ENCODE measurements at regions not wholly inside any gene's neighbourhood (a gene's known extent, or its start where the extent isn't known, plus 50 kb on each side); places are given as distances from the start of the nearest gene placed in this dataset.

DNA sequence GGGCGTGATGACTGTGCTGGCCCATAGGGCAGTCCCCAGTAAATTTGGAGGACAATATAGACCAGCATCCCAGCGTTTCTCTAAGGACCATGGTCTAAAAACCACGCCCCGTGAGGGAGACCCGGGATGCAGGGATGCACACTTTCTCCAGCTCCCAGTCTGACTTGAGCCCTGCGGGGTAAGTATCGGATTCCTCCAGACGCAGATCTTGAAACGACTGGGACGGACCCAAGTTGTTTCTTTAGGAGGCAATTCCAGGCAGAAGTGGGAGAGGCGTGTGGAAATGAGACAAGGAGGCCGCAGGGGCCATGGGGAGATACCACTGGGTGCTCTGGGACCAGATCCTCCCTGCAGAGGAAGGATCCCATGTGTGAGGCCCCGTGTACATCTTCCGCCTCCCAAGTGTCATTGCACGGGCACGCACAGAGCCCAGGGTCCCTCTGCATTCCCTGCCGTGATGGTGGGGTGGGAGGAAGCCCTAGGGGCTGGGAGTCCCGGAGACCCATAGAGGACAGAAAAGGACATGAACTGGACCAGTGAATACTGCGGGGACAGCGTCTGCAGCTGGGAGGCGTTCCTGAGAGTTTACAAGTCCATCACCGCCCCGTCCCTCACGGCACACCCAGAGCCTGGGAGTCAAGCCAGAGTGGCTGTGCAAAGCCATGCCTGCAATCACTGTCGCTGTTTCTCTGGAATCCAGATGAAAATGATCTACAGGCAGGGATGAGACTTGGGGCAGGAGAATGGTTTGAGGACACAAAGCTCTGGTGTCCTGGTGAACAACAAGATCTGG, 522.9 kb downstream of the CDH26 start:
- CTCF ChIA-PET: interaction anchor here (0.8 kb wide), 1 partner anchor 782 kb away, joined by 3 read pairs; no protein-coding TSS in a partner anchor
- DNase-seq (ENCODE audit: low read depth in 1 of 2, low spot score in 1 of 2): no peak
- Histone ChIP-seq H3K9me3 (no peaks in the 10 kb centered on the region), H3K4me1 (no peaks in the 10 kb centered on the region), H3K4me2 (no peak overlapping the region), H3K27ac (no peak overlapping the region), H3K4me3 (no peak overlapping the region)
- no peak for FAIRE-seq
- TF ChIP-seq, protein P1, sequence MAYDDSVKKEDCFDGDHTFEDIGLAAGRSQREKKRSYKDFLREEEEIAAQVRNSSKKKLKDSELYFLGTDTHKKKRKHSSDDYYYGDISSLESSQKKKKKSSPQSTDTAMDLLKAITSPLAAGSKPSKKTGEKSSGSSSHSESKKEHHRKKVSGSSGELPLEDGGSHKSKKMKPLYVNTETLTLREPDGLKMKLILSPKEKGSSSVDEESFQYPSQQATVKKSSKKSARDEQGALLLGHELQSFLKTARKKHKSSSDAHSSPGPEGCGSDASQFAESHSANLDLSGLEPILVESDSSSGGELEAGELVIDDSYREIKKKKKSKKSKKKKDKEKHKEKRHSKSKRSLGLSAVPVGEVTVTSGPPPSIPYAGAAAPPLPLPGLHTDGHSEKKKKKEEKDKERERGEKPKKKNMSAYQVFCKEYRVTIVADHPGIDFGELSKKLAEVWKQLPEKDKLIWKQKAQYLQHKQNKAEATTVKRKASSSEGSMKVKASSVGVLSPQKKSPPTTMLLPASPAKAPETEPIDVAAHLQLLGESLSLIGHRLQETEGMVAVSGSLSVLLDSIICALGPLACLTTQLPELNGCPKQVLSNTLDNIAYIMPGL (CRISPR knock-in tag; IDR thresholded peaks at IDR 0.05; ENCODE audit: borderline replicate concordance): no peak
- TF ChIP-seq TP53 (CRISPR knock-in tag; IDR thresholded peaks at IDR 0.05) (no peak), NPAS2 (CRISPR knock-in tag; IDR thresholded peaks at IDR 0.05; ENCODE audit: borderline replicate concordance) (no peak), HOXA7 (CRISPR knock-in tag; IDR thresholded peaks at IDR 0.05) (no peak)
- TF ChIP-seq, protein P2, sequence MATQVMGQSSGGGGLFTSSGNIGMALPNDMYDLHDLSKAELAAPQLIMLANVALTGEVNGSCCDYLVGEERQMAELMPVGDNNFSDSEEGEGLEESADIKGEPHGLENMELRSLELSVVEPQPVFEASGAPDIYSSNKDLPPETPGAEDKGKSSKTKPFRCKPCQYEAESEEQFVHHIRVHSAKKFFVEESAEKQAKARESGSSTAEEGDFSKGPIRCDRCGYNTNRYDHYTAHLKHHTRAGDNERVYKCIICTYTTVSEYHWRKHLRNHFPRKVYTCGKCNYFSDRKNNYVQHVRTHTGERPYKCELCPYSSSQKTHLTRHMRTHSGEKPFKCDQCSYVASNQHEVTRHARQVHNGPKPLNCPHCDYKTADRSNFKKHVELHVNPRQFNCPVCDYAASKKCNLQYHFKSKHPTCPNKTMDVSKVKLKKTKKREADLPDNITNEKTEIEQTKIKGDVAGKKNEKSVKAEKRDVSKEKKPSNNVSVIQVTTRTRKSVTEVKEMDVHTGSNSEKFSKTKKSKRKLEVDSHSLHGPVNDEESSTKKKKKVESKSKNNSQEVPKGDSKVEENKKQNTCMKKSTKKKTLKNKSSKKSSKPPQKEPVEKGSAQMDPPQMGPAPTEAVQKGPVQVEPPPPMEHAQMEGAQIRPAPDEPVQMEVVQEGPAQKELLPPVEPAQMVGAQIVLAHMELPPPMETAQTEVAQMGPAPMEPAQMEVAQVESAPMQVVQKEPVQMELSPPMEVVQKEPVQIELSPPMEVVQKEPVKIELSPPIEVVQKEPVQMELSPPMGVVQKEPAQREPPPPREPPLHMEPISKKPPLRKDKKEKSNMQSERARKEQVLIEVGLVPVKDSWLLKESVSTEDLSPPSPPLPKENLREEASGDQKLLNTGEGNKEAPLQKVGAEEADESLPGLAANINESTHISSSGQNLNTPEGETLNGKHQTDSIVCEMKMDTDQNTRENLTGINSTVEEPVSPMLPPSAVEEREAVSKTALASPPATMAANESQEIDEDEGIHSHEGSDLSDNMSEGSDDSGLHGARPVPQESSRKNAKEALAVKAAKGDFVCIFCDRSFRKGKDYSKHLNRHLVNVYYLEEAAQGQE (IDR thresholded peaks at IDR 0.05): no peak
- TF ChIP-seq, protein P3, sequence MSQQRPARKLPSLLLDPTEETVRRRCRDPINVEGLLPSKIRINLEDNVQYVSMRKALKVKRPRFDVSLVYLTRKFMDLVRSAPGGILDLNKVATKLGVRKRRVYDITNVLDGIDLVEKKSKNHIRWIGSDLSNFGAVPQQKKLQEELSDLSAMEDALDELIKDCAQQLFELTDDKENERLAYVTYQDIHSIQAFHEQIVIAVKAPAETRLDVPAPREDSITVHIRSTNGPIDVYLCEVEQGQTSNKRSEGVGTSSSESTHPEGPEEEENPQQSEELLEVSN (IDR thresholded peaks at IDR 0.05; ENCODE audit: borderline replicate concordance, low read depth): no peak
- ATAC-seq: no peak
- POLR2A ChIA-PET: no interaction called here
- WGBS (ENCODE audit: missing lambda C conversion rate): 35% methylated on average over 25 of the region's 25 CpGs

DNA sequence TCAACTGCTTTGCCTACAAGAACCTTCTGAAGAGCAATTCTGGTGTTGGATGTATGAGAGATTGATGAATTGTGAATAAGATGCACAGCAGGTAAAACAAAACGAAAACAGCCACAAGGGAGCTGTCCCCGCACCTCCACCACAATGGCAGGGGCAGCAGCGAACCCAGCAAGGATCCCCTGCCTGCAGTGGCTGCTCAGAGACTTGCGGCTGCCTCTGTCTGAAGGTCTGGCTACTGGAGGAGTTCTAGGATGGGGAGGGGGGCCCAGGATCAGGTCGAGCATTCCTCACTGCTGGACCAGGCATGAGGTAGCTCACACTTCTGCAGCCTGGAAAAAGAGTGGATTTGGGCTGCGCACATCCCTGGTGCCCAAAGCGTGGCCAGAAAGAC, 523.5 kb downstream of the CDH26 start:
- DNase-seq (ENCODE audit: low read depth in 1 of 2, low spot score in 1 of 2) (no peak), FAIRE-seq (no peak), ATAC-seq (no peak)
- Histone ChIP-seq H3K4me1 (no peaks in the 10 kb centered on the region), H3K4me3 (no peak overlapping the region), H3K27ac (no peak overlapping the region), H3K4me2 (no peak overlapping the region), H3K9me3 (no peaks in the 10 kb centered on the region)
- WGBS (ENCODE audit: missing lambda C conversion rate): 24% methylated on average over 6 of the region's 7 CpGs
- POLR2A ChIA-PET: no interaction called here
- CTCF ChIA-PET: interaction anchor here (0.8 kb wide), 1 partner anchor 781 kb away, joined by 3 read pairs; no protein-coding TSS in a partner anchor
- TF ChIP-seq RFX5 (IDR thresholded peaks at IDR 0.05) (no peak), CEBPB (IDR thresholded peaks at IDR 0.05) (no peak), GATA3 (IDR thresholded peaks at IDR 0.05; ENCODE audit: borderline replicate concordance) (no peak), KDM5A (IDR thresholded peaks at IDR 0.05) (no peak), RAD21 (conservative IDR thresholded peaks at IDR 0.05 in 1 of 2, IDR thresholded peaks at IDR 0.05 in 1 of 2) (no peak), MAFK (IDR thresholded peaks at IDR 0.05; ENCODE audit: partially characterized antibody) (no peak), ZSCAN20 (CRISPR knock-in tag; IDR thresholded peaks at IDR 0.05) (no peak), FOSL2 (IDR thresholded peaks at IDR 0.05) (no peak), FOSL2 (CRISPR knock-in tag; IDR thresholded peaks at IDR 0.05) (no peak), MAZ (IDR thresholded peaks at IDR 0.05; ENCODE audit: borderline replicate concordance, low read depth, low read length) (no peak), POLR2AphosphoS2 (conservative IDR thresholded peaks at IDR 0.05; ENCODE audit: low read length) (no peak), EP300 (IDR thresholded peaks at IDR 0.05) (no peak), ESRRA (IDR thresholded peaks at IDR 0.05; ENCODE audit: borderline replicate concordance, low read length) (no peak), HOXB13 (CRISPR knock-in tag; IDR thresholded peaks at IDR 0.05; ENCODE audit: low read depth) (no peak)
- TF ChIP-seq, protein P4, sequence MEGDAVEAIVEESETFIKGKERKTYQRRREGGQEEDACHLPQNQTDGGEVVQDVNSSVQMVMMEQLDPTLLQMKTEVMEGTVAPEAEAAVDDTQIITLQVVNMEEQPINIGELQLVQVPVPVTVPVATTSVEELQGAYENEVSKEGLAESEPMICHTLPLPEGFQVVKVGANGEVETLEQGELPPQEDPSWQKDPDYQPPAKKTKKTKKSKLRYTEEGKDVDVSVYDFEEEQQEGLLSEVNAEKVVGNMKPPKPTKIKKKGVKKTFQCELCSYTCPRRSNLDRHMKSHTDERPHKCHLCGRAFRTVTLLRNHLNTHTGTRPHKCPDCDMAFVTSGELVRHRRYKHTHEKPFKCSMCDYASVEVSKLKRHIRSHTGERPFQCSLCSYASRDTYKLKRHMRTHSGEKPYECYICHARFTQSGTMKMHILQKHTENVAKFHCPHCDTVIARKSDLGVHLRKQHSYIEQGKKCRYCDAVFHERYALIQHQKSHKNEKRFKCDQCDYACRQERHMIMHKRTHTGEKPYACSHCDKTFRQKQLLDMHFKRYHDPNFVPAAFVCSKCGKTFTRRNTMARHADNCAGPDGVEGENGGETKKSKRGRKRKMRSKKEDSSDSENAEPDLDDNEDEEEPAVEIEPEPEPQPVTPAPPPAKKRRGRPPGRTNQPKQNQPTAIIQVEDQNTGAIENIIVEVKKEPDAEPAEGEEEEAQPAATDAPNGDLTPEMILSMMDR (IDR thresholded peaks at IDR 0.05): no peak
- TF ChIP-seq, protein P2 (IDR thresholded peaks at IDR 0.05): no peak
- TF ChIP-seq, protein P1 (CRISPR knock-in tag; IDR thresholded peaks at IDR 0.05; ENCODE audit: borderline replicate concordance): no peak
